Tibial nerve (tissue), 4 donors: ENCODE measurements at regions not wholly inside any gene's neighbourhood (a gene's known extent, or its start where the extent isn't known, plus 50 kb on each side); places are given as distances from the start of the nearest gene placed in this dataset.

Experiments used
- DNase-seq, 2 donors: peaks; one replicate each; pipeline ENCODE4 v3.0.0-alpha.2; 2019; ENCODE audit warnings: low spot score in 2 of 2
- H3K27ac ChIP-seq, 4 donors: fragments of 200-600 bp; sonication (generic) in 3 of 4; one replicate each; pipeline ENCODE4 v1.5.1; 2017 to 2019; ENCODE audit warnings: mild to moderate bottlenecking in 1 of 4
- H3K27me3 ChIP-seq, 2 donors: fragments of 200-600 bp; sonication (generic) in 1 of 2; one replicate each; pipeline versions ENCODE4 v1.5.1 to v1.6.0; 2017 to 2019
- H3K36me3 ChIP-seq, 3 donors: fragments of 200-600 bp; sonication (generic); one replicate each; pipeline ENCODE4 v1.5.1; 2018 to 2019
- H3K4me1 ChIP-seq, 4 donors: fragments of 200-600 bp; sonication (generic) in 3 of 4; one replicate each; pipeline ENCODE4 v1.5.1; 2017 to 2019
- H3K4me3 ChIP-seq, 4 donors: fragments of 200-600 bp; sonication (generic) in 3 of 4; one replicate each; pipeline ENCODE4 v1.5.1; 2017 to 2019; ENCODE audit warnings: mild to moderate bottlenecking in 1 of 4, moderate library complexity in 1 of 4
- H3K9me3 ChIP-seq, 4 donors: fragments of 200-600 bp; sonication (generic) in 3 of 4; one replicate each; pipeline ENCODE4 v1.5.1; 2017 to 2019
- EP300 ChIP-seq, 2 donors: sonication (generic); formaldehyde crosslinking; IDR thresholded peaks; one replicate each; pipeline ENCODE4 v1.6.1; 2017; ENCODE audit warnings: antibody characterized with exemption in 2 of 2, mild to moderate bottlenecking in 1 of 2
- POLR2A ChIP-seq, 2 donors: fragments of 450-650 bp; IDR thresholded peaks; one replicate each; pipeline ENCODE4 v1.6.1; 2017; ENCODE audit warnings: antibody characterized with exemption in 2 of 2, mild to moderate bottlenecking in 2 of 2, moderate library complexity in 2 of 2
- WGBS, 2 donors: methylation state at CpG; one replicate each; pipeline ENCODE4 v1.1.5; 2018; 5-methylcytosine and 5-hydroxymethylcytosine counted together
- TF ChIP-seq, protein P1 (sequence below), 5 experiments: fragments of 200-600 bp in 3 of 5; fragments of 450-650 bp in 2 of 5; sonication (generic) in 3 of 5; IDR thresholded peaks; one replicate each; pipeline ENCODE4 v1.5.1; 2016 to 2019; ENCODE audit warnings: antibody characterized with exemption in 5 of 5, mild to moderate bottlenecking in 3 of 5, moderate library complexity in 2 of 5

DNA sequence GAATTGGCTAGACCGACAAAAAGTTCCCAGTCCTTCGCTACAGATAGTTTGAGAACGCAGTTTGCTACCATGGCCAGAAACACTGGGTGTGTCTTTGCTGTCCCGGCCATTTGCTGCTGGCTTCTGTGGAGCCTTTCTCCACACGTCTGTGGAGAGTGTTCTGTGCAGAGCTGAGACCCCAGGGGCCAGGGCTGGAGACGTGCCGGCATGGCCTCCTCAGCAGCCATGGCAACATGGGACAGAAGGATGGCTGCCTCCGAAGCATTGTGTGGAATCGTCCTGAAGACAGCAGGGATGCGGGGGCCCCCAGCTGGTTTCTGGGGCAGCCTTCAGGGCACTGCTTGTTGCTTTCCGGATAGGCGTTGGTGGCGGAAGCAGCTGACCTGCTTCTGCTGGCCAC lies 142.8 kb downstream of the GADD45G start:
- Histone ChIP-seq H3K27me3 (no peaks in the 10 kb centered on the region), H3K36me3 (no peaks in the 10 kb centered on the region), H3K9me3 (peaks cover 0 to 6% (median 0%) of the 10 kb centered on the region in 4 donors), H3K27ac (no peak overlapping the region), H3K4me3 (no peak overlapping the region), H3K4me1 (no peaks in the 10 kb centered on the region)
- TF ChIP-seq EP300 (IDR thresholded peaks at IDR 0.05) (no peak), POLR2A (IDR thresholded peaks at IDR 0.05) (no peak)
- TF ChIP-seq, protein P1, sequence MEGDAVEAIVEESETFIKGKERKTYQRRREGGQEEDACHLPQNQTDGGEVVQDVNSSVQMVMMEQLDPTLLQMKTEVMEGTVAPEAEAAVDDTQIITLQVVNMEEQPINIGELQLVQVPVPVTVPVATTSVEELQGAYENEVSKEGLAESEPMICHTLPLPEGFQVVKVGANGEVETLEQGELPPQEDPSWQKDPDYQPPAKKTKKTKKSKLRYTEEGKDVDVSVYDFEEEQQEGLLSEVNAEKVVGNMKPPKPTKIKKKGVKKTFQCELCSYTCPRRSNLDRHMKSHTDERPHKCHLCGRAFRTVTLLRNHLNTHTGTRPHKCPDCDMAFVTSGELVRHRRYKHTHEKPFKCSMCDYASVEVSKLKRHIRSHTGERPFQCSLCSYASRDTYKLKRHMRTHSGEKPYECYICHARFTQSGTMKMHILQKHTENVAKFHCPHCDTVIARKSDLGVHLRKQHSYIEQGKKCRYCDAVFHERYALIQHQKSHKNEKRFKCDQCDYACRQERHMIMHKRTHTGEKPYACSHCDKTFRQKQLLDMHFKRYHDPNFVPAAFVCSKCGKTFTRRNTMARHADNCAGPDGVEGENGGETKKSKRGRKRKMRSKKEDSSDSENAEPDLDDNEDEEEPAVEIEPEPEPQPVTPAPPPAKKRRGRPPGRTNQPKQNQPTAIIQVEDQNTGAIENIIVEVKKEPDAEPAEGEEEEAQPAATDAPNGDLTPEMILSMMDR (IDR thresholded peaks at IDR 0.05) = no peak
- no peak for DNase-seq
- 81 to 88% methylated on average over 8 to 13 of the region's 13 CpGs for WGBS, 2 donors

DNA sequence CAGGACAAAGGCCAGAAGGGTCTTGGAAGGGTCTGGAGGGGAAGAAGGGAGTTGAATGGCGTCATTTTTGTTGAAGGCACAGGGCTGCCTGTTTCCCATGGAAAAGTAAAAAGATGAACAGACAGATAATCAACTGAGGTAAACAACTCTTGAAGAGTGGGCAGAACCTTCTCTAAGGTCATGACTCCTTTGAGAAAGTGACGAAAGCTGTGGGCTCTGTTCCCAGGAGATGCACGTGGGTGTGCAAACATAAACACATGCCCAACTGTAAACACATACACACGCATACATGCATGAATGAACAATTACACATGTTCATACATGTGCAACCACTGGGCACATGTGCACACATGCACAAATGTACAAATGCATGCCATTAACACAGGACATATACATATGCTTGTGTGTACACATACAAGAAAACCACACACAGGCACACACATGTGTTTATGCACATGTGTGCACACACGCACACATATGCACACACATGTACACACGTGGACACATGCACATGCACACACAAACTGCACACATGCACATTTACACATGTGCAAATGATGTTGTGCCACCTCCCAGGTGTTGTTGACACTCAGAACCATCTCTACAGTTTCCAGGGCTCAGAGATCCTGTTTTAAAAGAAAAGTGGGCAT lies 143.3 kb downstream of the GADD45G start:
- Histone ChIP-seq H3K9me3 (peaks cover 0 to 6% (median 0%) of the 10 kb centered on the region in 4 donors), H3K4me1 (no peaks in the 10 kb centered on the region), H3K27ac (no peak overlapping the region), H3K4me3 (no peak overlapping the region), H3K36me3 (no peaks in the 10 kb centered on the region), H3K27me3 (no peaks in the 10 kb centered on the region)
- TF ChIP-seq EP300 (IDR thresholded peaks at IDR 0.05) (no peak), POLR2A (IDR thresholded peaks at IDR 0.05) (no peak)
- TF ChIP-seq, protein P1 (IDR thresholded peaks at IDR 0.05) = no peak
- DNase-seq = no peak
- WGBS, 2 donors = 61 to 67% methylated on average over 6 of the region's 6 CpGs

DNA sequence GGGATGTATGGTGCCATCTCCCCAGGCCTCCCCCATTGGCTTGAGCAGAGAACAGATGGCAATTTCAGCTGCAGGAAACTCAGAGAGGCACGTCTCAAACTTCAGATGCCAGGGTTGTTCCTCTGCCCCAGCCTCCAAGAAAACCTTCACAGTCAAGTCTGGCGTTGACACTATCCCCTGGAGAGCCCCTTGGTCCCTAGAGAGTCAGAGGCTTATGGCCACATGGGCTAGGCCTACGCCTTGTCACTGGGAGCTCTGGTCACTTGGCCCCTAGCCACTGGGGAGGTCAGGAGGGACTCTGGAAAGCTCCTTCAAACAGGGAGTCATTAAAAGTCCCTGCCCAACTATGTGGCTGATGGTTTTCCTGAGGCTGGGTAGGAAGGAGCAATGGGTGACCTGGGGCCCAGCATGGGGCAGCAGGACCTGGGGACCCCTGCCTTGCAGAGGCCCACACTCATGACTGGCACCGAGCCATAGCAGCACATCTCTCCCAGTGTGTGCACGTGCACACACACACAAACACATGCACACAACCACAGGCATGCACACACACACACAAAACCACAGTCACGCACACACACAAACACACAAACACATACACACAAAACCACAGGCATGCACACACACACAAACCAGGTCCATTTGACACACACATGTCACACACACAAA lies 144.2 kb downstream of the GADD45G start:
- WGBS, 2 donors = 83 to 94% methylated on average over 4 to 6 of the region's 6 CpGs
- Histone ChIP-seq H3K27me3 (no peaks in the 10 kb centered on the region), H3K36me3 (no peaks in the 10 kb centered on the region), H3K27ac (no peak overlapping the region), H3K4me1 (no peaks in the 10 kb centered on the region), H3K4me3 (no peak overlapping the region), H3K9me3 (peaks cover 0 to 6% (median 0%) of the 10 kb centered on the region in 4 donors)
- TF ChIP-seq EP300 (IDR thresholded peaks at IDR 0.05) (no peak), POLR2A (IDR thresholded peaks at IDR 0.05) (no peak)
- TF ChIP-seq, protein P1 (IDR thresholded peaks at IDR 0.05) = no peak
- no peak for DNase-seq

DNA sequence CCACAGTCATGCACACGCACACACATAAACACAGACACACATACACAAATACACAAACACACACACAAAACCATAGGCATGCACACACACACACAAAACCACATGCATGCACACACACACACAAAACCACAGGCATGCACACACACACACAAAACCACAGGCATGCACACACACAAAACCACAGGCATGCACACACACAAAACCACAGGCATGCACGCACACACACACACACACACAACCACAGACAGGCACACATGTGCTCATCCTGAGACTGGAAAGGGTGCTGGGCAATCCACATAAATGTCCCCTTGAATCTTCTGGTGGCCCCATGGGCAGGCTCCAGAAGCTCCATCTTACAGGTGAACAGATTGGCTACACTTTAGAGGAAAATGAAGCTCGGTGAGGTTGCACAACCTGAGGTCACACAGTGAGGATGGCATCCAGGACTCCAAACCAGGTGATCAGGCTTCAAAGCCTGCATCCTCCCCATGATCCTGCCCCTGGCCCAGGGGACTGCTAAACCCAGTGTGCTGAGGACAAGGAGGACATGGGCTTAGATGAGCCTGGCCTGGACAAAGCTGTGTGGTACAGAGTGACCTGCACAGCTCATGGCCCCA lies 144.8 kb downstream of the GADD45G start:
- no peak for DNase-seq
- 82 to 100% methylated on average over 2 to 3 of the region's 3 CpGs for WGBS, 2 donors
- no peaks in the 10 kb centered on the region for H3K27me3 ChIP-seq
- no peak overlapping the region for H3K4me3 ChIP-seq
- H3K27ac ChIP-seq = no peak overlapping the region
- no peak for TF ChIP-seq POLR2A (IDR thresholded peaks at IDR 0.05)
- no peak for TF ChIP-seq EP300 (IDR thresholded peaks at IDR 0.05)
- TF ChIP-seq, protein P1 (IDR thresholded peaks at IDR 0.05) = no peak
- peaks cover 0 to 5% (median 0%) of the 10 kb centered on the region in 4 donors for H3K9me3 ChIP-seq
- H3K36me3 ChIP-seq = no peaks in the 10 kb centered on the region
- no peaks in the 10 kb centered on the region for H3K4me1 ChIP-seq
